Left ventricle myocardium inferior (tissue), 1 donor: ENCODE measurements at regions not wholly inside any gene's neighbourhood (a gene's known extent, or its start where the extent isn't known, plus 50 kb on each side); places are given as distances from the start of the nearest gene placed in this dataset.
A peak's percentile ranks its signal among the peaks of the same experiment; 100 is the strongest.
"Not testable (repeated sequence)": the region's sequence is repeated elsewhere in the genome, so short reads cannot be mapped to it uniquely, and the experiment has no call there.

Experiments used
- DNase-seq: peaks from one replicate; pipeline ENCODE4 v3.0.0-alpha.2; 2020
- H3K27ac ChIP-seq: fragments of 200-600 bp; replicated peaks from 2 replicates; pipeline ENCODE4 v1.8.0; 2021
- H3K27me3 ChIP-seq: fragments of 200-600 bp; 2 replicates; pipeline ENCODE4 v1.8.0; 2021; ENCODE audit warnings: low read depth
- H3K36me3 ChIP-seq: fragments of 200-600 bp; 2 replicates; pipeline ENCODE4 v1.8.0; 2021
- H3K4me1 ChIP-seq: fragments of 200-600 bp; 2 replicates; pipeline ENCODE4 v1.8.0; 2021
- H3K4me3 ChIP-seq: fragments of 200-600 bp; 2 replicates; pipeline ENCODE4 v1.8.0; 2021; ENCODE audit warnings: mild to moderate bottlenecking, moderate library complexity
- H3K9me3 ChIP-seq: fragments of 200-600 bp; replicated peaks from 2 replicates; pipeline ENCODE4 v1.8.0; 2021
- CTCF ChIP-seq: fragments of 200-600 bp; IDR thresholded peaks from 2 replicates; pipeline ENCODE4 v1.8.0; 2021; ENCODE audit warnings: antibody characterized with exemption, mild to moderate bottlenecking, borderline replicate concordance
- intact Hi-C: fragments of 100-400 bp; cut with micrococcal nuclease; formaldehyde crosslinking; loops from one replicate; pipeline ENCODE4 v1.11.0; 2022
- donor health status: DM: no; HTN: yes; CAD: no; lungs with severe emphysema.

GRCh38 chr5:82466986-82467561 lies 188.9 kb upstream of the RPS23 start:
- Histone ChIP-seq H3K4me1 (no peaks in the 10 kb centered on the region), H3K36me3 (no peaks in the 10 kb centered on the region), H3K27me3 (no peaks in the 10 kb centered on the region), H3K27ac (peak overlapping the region; percentile 56), H3K4me3 (peak overlapping the region; percentile 36), H3K9me3 (peaks cover 9% of the 10 kb centered on the region)
- peak; percentile 16 for TF ChIP-seq CTCF
- no peak for DNase-seq
- intact Hi-C loops = no loop called here

- no peaks in the 10 kb centered on the region for H3K27me3 ChIP-seq
- H3K9me3 ChIP-seq = peaks cover 16% of the 10 kb centered on the region
- no peak overlapping the region for H3K4me3 ChIP-seq
- intact Hi-C loops = no loop called here
- DNase-seq = no peak
- H3K4me1 ChIP-seq = no peaks in the 10 kb centered on the region
- H3K36me3 ChIP-seq = no peaks in the 10 kb centered on the region
- no peak overlapping the region for H3K27ac ChIP-seq
- no peak for TF ChIP-seq CTCF
Measured at GRCh38 chr5:82465235-82465634, 187.1 kb upstream of the RPS23 start.

- intact Hi-C loops = no loop called here
- no peak overlapping the region for H3K4me3 ChIP-seq
- DNase-seq = no peak
- H3K4me1 ChIP-seq = no peaks in the 10 kb centered on the region
- H3K36me3 ChIP-seq = no peaks in the 10 kb centered on the region
- H3K9me3 ChIP-seq = peaks cover 28% of the 10 kb centered on the region
- H3K27me3 ChIP-seq = no peaks in the 10 kb centered on the region
- no peak overlapping the region for H3K27ac ChIP-seq
- TF ChIP-seq CTCF = no peak
Measured at GRCh38 chr5:82459626-82460025, 181.5 kb upstream of the RPS23 start.

GRCh38 chr5:82455317-82455716 lies 177.2 kb upstream of the RPS23 start:
- H3K4me1 ChIP-seq, H3K36me3 ChIP-seq, H3K27me3 ChIP-seq, DNase-seq, H3K4me3 ChIP-seq, intact Hi-C loops, H3K27ac ChIP-seq: not testable (repeated sequence)
- H3K9me3 ChIP-seq = peaks cover 37% of the 10 kb centered on the region

GRCh38 chr5:82448374-82448773 lies 170.2 kb upstream of the RPS23 start:
- H3K4me1 ChIP-seq = peaks cover 8% of the 10 kb centered on the region
- H3K4me3 ChIP-seq = no peak overlapping the region
- TF ChIP-seq CTCF = no peak
- H3K27ac ChIP-seq = no peak overlapping the region
- H3K27me3 ChIP-seq = no peaks in the 10 kb centered on the region
- peaks cover 24% of the 10 kb centered on the region for H3K9me3 ChIP-seq
- intact Hi-C loops = no loop called here
- H3K36me3 ChIP-seq = no peaks in the 10 kb centered on the region
- no peak for DNase-seq

GRCh38 chr5:82447913-82448312 lies 169.8 kb upstream of the RPS23 start:
- no peaks in the 10 kb centered on the region for H3K36me3 ChIP-seq
- DNase-seq = no peak
- H3K27ac ChIP-seq = peak overlapping the region; percentile 48
- TF ChIP-seq CTCF = no peak
- H3K4me3 ChIP-seq = no peak overlapping the region
- peaks cover 23% of the 10 kb centered on the region for H3K9me3 ChIP-seq
- intact Hi-C loops = no loop called here
- H3K4me1 ChIP-seq = peaks cover 8% of the 10 kb centered on the region
- no peaks in the 10 kb centered on the region for H3K27me3 ChIP-seq
